DND-41 (cell line): ENCODE measurements at regions not wholly inside any gene's neighbourhood (a gene's known extent, or its start where the extent isn't known, plus 50 kb on each side); places are given as distances from the start of the nearest gene placed in this dataset.

Experiments
- ATAC-seq: fragments of 200-7000 bp; cut with Tn5 transposase; 3 replicates; pipeline ENCODE4 v1.9.1; 2021; ENCODE audit warnings: low read depth; ENCODE audit not compliant: insufficient read depth
- DNase-seq: peaks from one replicate; pipeline ENCODE4 v3.0.0-alpha.2; 2020
- H2AFZ ChIP-seq: 2 replicates; pipeline ENCODE4 v1.6.0; 2012; ENCODE audit warnings: low read depth, low read length
- H3K27ac ChIP-seq: 2 replicates; pipeline ENCODE4 v1.5.1; 2012; ENCODE audit warnings: low read length, inconsistent platforms
- H3K27me3 ChIP-seq: fragments of 200-600 bp; sonication (generic); 2 replicates; pipeline ENCODE4 v1.6.0; 2012; ENCODE audit warnings: low read length, mild to moderate bottlenecking, inconsistent platforms; ENCODE audit not compliant: insufficient read depth, poor library complexity
- H3K36me3 ChIP-seq: 2 replicates; pipeline ENCODE4 v1.5.1; 2012; ENCODE audit warnings: low read length, inconsistent platforms; ENCODE audit not compliant: insufficient read depth
- H3K4me1 ChIP-seq: 2 replicates; pipeline ENCODE4 v1.5.1; 2012; ENCODE audit warnings: mild to moderate bottlenecking, low read length; ENCODE audit not compliant: insufficient read depth
- H3K4me2 ChIP-seq: 2 replicates; pipeline ENCODE4 v1.6.0; 2012; ENCODE audit warnings: mild to moderate bottlenecking, moderate library complexity, low read length, inconsistent platforms; ENCODE audit not compliant: insufficient read depth
- H3K4me3 ChIP-seq, 2 experiments: fragments of 200-600 bp in 1 of 2; shearing (Covaris generic) in 1 of 2; 2 replicates each; pipeline ENCODE4 v1.5.1; 2012 to 2016; ENCODE audit warnings: inconsistent platforms in 2 of 2, low read length in 2 of 2, mild to moderate bottlenecking in 2 of 2, low read depth in 1 of 2, moderate library complexity in 1 of 2
- H3K79me2 ChIP-seq: 2 replicates; pipeline ENCODE4 v1.6.0; 2012; ENCODE audit warnings: low read length, inconsistent platforms; ENCODE audit not compliant: insufficient read depth
- H3K9ac ChIP-seq: 2 replicates; pipeline ENCODE4 v1.6.0; 2012; ENCODE audit warnings: low read depth, mild to moderate bottlenecking, inconsistent platforms, low read length, moderate library complexity
- H3K9me3 ChIP-seq: 2 replicates; pipeline ENCODE4 v1.5.1; 2012; ENCODE audit warnings: low read length, moderate library complexity, mild to moderate bottlenecking, inconsistent platforms; ENCODE audit not compliant: insufficient read depth, severe bottlenecking
- H4K20me1 ChIP-seq: 2 replicates; pipeline ENCODE4 v1.6.0; 2012; ENCODE audit warnings: low read length; ENCODE audit not compliant: insufficient read depth
- EZH2 ChIP-seq: IDR thresholded peaks from 3 replicates; pipeline ENCODE4 v1.6.1; 2012; ENCODE audit warnings: borderline replicate concordance, low read depth, mild to moderate bottlenecking, moderate library complexity, low read length, inconsistent platforms; ENCODE audit not compliant: severe bottlenecking
- TF ChIP-seq, protein P1 (sequence below): IDR thresholded peaks from 2 replicates; pipeline ENCODE4 v1.5.1; 2012; ENCODE audit warnings: borderline replicate concordance, low read length, moderate library complexity, mild to moderate bottlenecking; ENCODE audit not compliant: poor library complexity, severe bottlenecking; ENCODE audit errors: extremely low read depth

DNA sequence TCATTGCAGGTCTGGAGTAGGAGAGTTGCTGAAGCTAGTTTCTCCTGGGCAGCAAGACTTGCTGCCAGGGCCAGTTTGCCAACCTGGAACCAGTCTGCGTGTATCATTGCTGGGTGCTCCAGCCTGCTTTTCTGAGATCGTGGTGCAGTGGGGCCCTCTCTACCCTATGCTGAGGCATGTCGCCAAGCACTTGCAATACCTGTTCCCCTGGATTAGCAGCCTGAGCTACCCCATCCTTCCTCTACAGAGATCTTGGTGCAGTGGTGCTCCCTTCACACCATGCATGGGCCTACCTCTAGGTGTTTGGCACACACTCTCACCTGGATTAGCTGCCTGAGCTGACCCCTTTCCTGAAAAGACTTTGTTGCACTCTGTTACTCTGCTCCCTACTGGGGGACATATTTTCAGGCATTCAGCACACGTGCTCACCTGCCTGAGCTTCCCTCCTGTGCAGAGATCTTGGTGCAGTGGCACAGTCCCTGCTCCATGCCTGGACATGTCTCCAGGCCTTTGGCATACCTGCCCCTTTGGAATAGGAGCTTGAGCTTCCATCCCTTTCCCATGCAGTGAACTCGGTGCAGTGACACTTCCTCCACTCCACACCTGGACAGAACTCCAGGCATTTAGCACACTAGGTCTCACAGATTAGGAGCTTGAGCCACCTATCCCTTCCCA is 133.7 kb upstream of the CXCL13 start:
- DNase-seq, result no peak
- Histone ChIP-seq H3K4me2 (no peak overlapping the region), H3K36me3 (no peaks in the 10 kb centered on the region), H3K79me2 (no peaks in the 10 kb centered on the region), H3K4me1 (no peaks in the 10 kb centered on the region), H3K9ac (no peak overlapping the region), H3K27ac (no peak overlapping the region), H4K20me1 (no peaks in the 10 kb centered on the region), H3K9me3 (no peaks in the 10 kb centered on the region), H3K4me3 (no peak overlapping the region), H2AFZ (no peak overlapping the region), H3K27me3 (no peaks in the 10 kb centered on the region)
- no peak for TF ChIP-seq EZH2
- TF ChIP-seq, protein P1, sequence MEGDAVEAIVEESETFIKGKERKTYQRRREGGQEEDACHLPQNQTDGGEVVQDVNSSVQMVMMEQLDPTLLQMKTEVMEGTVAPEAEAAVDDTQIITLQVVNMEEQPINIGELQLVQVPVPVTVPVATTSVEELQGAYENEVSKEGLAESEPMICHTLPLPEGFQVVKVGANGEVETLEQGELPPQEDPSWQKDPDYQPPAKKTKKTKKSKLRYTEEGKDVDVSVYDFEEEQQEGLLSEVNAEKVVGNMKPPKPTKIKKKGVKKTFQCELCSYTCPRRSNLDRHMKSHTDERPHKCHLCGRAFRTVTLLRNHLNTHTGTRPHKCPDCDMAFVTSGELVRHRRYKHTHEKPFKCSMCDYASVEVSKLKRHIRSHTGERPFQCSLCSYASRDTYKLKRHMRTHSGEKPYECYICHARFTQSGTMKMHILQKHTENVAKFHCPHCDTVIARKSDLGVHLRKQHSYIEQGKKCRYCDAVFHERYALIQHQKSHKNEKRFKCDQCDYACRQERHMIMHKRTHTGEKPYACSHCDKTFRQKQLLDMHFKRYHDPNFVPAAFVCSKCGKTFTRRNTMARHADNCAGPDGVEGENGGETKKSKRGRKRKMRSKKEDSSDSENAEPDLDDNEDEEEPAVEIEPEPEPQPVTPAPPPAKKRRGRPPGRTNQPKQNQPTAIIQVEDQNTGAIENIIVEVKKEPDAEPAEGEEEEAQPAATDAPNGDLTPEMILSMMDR, result no peak
- no peak for ATAC-seq

GRCh38 chr4:77473509-77473908 is 132.1 kb upstream of the CXCL13 start:
- Histone ChIP-seq H3K4me2 (no peak overlapping the region), H3K27me3 (no peaks in the 10 kb centered on the region), H3K27ac (no peak overlapping the region), H3K36me3 (no peaks in the 10 kb centered on the region), H3K9me3 (no peaks in the 10 kb centered on the region), H3K9ac (no peak overlapping the region), H2AFZ (no peak overlapping the region), H3K4me3 (no peak overlapping the region), H3K79me2 (no peaks in the 10 kb centered on the region), H4K20me1 (no peaks in the 10 kb centered on the region), H3K4me1 (no peaks in the 10 kb centered on the region)
- DNase-seq, result no peak
- TF ChIP-seq EZH2, result no peak
- TF ChIP-seq, protein P1, result peak; percentile 49
- no peak; the same call in 2 of the 3 replicates for ATAC-seq

DNA sequence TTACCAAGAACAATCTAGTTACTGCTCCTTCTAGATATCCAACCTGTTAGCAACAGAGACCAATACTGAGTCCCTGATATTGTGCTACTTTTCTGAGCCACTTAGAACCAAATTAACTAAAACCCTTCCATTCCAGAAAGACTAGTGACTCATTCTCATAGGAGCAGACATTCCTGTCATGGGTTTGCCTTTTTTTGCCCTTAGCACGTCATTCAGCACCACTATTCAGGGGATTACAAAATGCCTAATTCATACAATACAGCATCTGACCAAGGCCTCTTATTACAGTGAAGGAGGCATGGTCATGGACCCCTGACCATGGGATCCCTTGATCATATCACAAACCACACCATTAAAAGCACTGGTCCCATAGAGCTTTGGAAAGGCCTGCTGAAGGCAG is 123.8 kb upstream of the CXCL13 start:
- Histone ChIP-seq H4K20me1 (no peaks in the 10 kb centered on the region), H3K9me3 (no peaks in the 10 kb centered on the region), H3K36me3 (no peaks in the 10 kb centered on the region), H3K4me1 (no peaks in the 10 kb centered on the region), H3K79me2 (no peaks in the 10 kb centered on the region), H2AFZ (no peak overlapping the region), H3K9ac (no peak overlapping the region), H3K4me3 (no peak overlapping the region), H3K4me2 (no peak overlapping the region), H3K27me3 (peaks cover 9% of the 10 kb centered on the region), H3K27ac (no peak overlapping the region)
- no peak for TF ChIP-seq EZH2
- TF ChIP-seq, protein P1, result no peak
- DNase-seq, result no peak
- no peak for ATAC-seq
